GM21423 (cell line): ENCODE measurements at regions not wholly inside any gene's neighbourhood (a gene's known extent, or its start where the extent isn't known, plus 50 kb on each side); places are given as distances from the start of the nearest gene placed in this dataset.

Experiments
- ATAC-seq: cut with Tn5 transposase; IDR thresholded peaks from one replicate; pipeline ENCODE4 v1.9.1; 2021; ENCODE audit warnings: mild to moderate bottlenecking, moderate library complexity; ENCODE audit not compliant: unreplicated experiment

- ATAC-seq, result no peak
Measured at GRCh38 chrX:148448686-148449085, 51.7 kb upstream of the AFF2 start.
